ENCODE measurements at regions not wholly inside any gene's neighbourhood (a gene's known extent, or its start where the extent isn't known, plus 50 kb on each side); places are given as distances from the start of the nearest gene placed in this dataset.

DNA sequence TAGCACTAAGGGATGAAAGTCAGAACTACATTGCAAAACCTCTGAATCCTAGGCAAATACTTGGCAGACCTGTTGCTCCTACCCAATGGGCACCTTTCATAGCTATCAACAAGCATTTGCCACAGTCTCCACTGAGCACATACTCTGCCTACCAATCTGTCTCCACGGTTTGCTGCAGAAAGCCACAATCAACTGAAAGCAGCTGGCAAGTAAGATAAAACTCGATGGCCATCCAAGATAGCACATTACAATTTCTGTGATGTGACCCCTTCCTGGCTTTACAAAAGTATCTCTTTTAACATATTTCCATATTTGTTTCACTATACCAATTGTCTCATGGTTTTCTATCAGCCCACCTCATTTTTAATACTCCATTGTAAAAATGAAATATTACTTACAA, 1060.5 kb upstream of the INTU start:
- Histone ChIP-seq H3K9me3 (replicated peaks in 1 of 3) (no peaks in the 10 kb centered on the region), H3K27ac (no peak overlapping the region), H3K27me3 (no peaks in the 10 kb centered on the region), H3K36me3 (replicated peaks in 1 of 2) (no peaks in the 10 kb centered on the region), H3K4me1 (replicated peaks in 1 of 2) (no peaks in the 10 kb centered on the region), H3K4me3 (no peak overlapping the region)
- intact Hi-C loops (cut with DNase I): no loop called here
- DNase-seq: no peak
- TF ChIP-seq, protein P1, sequence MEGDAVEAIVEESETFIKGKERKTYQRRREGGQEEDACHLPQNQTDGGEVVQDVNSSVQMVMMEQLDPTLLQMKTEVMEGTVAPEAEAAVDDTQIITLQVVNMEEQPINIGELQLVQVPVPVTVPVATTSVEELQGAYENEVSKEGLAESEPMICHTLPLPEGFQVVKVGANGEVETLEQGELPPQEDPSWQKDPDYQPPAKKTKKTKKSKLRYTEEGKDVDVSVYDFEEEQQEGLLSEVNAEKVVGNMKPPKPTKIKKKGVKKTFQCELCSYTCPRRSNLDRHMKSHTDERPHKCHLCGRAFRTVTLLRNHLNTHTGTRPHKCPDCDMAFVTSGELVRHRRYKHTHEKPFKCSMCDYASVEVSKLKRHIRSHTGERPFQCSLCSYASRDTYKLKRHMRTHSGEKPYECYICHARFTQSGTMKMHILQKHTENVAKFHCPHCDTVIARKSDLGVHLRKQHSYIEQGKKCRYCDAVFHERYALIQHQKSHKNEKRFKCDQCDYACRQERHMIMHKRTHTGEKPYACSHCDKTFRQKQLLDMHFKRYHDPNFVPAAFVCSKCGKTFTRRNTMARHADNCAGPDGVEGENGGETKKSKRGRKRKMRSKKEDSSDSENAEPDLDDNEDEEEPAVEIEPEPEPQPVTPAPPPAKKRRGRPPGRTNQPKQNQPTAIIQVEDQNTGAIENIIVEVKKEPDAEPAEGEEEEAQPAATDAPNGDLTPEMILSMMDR (IDR thresholded peaks at IDR 0.05): no peak
- no peak for TF ChIP-seq POLR2A (IDR thresholded peaks at IDR 0.05)
- WGBS, 4 donors: 52 to 61% (median 58%) methylated on average over 2 of the region's 2 CpGs

DNA sequence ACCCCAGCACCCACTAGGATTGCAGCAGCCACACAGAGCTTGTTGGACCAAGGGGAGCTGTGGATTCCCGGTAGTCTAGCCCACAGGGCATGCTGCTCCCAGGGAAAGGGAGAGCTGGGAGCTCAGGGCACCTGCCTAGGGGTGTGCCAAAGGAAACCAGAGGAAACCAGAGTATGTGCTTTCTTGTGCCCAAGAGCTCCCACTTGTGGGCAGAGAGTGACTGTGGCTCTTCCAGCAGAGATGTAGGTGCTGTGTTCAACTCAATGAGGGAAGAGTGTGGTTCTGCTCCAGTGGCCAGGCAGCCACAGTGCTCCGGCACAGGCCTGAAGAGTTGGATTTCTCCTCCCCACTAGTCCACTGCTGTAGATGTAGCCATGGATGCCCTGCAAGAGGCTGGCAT, 1050.0 kb upstream of the INTU start:
- intact Hi-C loops (cut with DNase I): no loop called here

DNA sequence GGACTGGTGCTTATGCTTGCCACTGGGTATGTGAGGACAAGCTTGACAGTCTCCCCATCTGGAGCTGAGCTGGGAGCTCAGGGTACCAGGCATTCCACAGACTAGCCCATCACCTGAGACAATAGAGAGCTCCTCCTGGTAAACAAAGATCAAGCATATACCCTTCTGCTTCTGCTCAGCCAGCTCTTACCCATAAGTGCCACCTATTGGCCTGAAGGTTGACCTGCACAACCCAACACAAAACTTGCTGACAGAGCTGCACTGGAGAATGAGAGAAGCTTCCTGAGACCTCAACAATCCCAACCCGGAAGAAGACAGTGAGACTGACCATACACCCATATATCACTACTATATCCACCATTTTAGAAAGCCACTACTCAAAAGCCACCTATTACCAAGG, 1049.2 kb upstream of the INTU start:
- H3K27me3 ChIP-seq: no peaks in the 10 kb centered on the region
- WGBS, 4 donors: 67 to 92% (median 79%) methylated on average over 1 of the region's 1 CpG
- no peaks in the 10 kb centered on the region for H3K9me3 ChIP-seq (replicated peaks in 1 of 3)
- H3K4me1 ChIP-seq (replicated peaks in 1 of 2): no peaks in the 10 kb centered on the region
- intact Hi-C loops (cut with DNase I): no loop called here
- no peak overlapping the region for H3K27ac ChIP-seq
- H3K4me3 ChIP-seq: no peak overlapping the region
- TF ChIP-seq, protein P1 (IDR thresholded peaks at IDR 0.05): no peak
- TF ChIP-seq POLR2A (IDR thresholded peaks at IDR 0.05): no peak
- DNase-seq: no peak
- H3K36me3 ChIP-seq (replicated peaks in 1 of 2): no peaks in the 10 kb centered on the region

More for the DNA sequence above, 1050.0 kb upstream of the INTU start:
- no peaks in the 10 kb centered on the region for H3K27me3 ChIP-seq
- H3K36me3 ChIP-seq (replicated peaks in 1 of 2): no peaks in the 10 kb centered on the region
- 79 to 98% (median 91%) methylated on average over 2 of the region's 2 CpGs for WGBS, 4 donors
- no peak for DNase-seq
- TF ChIP-seq POLR2A (IDR thresholded peaks at IDR 0.05): no peak
- TF ChIP-seq, protein P1 (IDR thresholded peaks at IDR 0.05): no peak
- no peak overlapping the region for H3K4me3 ChIP-seq
- no peak overlapping the region for H3K27ac ChIP-seq
- no peaks in the 10 kb centered on the region for H3K9me3 ChIP-seq (replicated peaks in 1 of 3)
- H3K4me1 ChIP-seq (replicated peaks in 1 of 2): no peaks in the 10 kb centered on the region

DNA sequence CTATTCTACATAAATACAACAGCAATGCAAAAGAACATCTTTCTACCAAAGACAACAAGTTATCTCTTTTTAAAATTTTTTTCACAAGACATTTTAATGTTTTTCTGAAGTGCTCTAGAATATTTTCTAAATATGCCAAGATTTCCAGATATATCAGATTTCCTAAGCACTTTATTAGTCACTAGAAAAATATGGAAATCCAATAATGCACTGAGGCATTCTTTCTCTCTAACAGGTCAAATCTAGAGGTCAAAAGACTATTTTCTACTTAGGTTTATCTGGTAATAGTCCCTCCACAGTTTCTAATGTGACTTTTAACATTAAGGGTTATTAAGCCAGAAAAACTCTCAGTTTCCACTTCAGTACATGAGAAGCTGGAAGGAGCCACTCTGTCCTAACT, 1041.2 kb upstream of the INTU start:
- no peak overlapping the region for H3K4me3 ChIP-seq
- H3K36me3 ChIP-seq (replicated peaks in 1 of 2): no peaks in the 10 kb centered on the region
- no peak overlapping the region for H3K27ac ChIP-seq
- intact Hi-C loops (cut with DNase I): no loop called here
- no peaks in the 10 kb centered on the region for H3K9me3 ChIP-seq (replicated peaks in 1 of 3)
- DNase-seq: no peak
- TF ChIP-seq, protein P1 (IDR thresholded peaks at IDR 0.05): no peak
- no peak for TF ChIP-seq POLR2A (IDR thresholded peaks at IDR 0.05)
- H3K27me3 ChIP-seq: no peaks in the 10 kb centered on the region
- no peaks in the 10 kb centered on the region for H3K4me1 ChIP-seq (replicated peaks in 1 of 2)
